Hepatocyte (in vitro differentiated cells): ENCODE measurements at regions not wholly inside any gene's neighbourhood (a gene's known extent, or its start where the extent isn't known, plus 50 kb on each side); places are given as distances from the start of the nearest gene placed in this dataset.

Experiments
- DNase-seq: peaks from one replicate; pipeline ENCODE4 v3.0.0-alpha.2; 2016; ENCODE audit warnings: low spot score
- H2AFZ ChIP-seq: fragments of 200-600 bp; sonication (generic); 2 replicates; pipeline ENCODE4 v1.6.0; 2016; ENCODE audit warnings: antibody characterized with exemption, mild to moderate bottlenecking
- H3K27ac ChIP-seq: fragments of 200-600 bp; sonication (generic); 2 replicates; pipeline ENCODE4 v1.5.1; 2016; ENCODE audit warnings: mild to moderate bottlenecking
- H3K27me3 ChIP-seq: fragments of 200-600 bp; sonication (generic); 2 replicates; pipeline ENCODE4 v1.6.1; 2016
- H3K36me3 ChIP-seq: fragments of 200-600 bp; sonication (generic); replicated peaks from 2 replicates; pipeline ENCODE4 v1.5.1; 2016; ENCODE audit warnings: low read depth; ENCODE audit not compliant: insufficient read depth
- H3K4me1 ChIP-seq: fragments of 200-600 bp; sonication (generic); 2 replicates; pipeline ENCODE4 v1.5.1; 2016; ENCODE audit warnings: mild to moderate bottlenecking, moderate library complexity; ENCODE audit not compliant: insufficient read depth
- H3K4me2 ChIP-seq: fragments of 200-600 bp; sonication (generic); 2 replicates; pipeline ENCODE4 v1.6.0; 2016
- H3K4me3 ChIP-seq: fragments of 200-600 bp; sonication (generic); 2 replicates; pipeline ENCODE4 v1.5.1; 2016; ENCODE audit warnings: mild to moderate bottlenecking
- H3K79me2 ChIP-seq: fragments of 200-600 bp; sonication (generic); 2 replicates; pipeline ENCODE4 v1.6.0; 2017; ENCODE audit warnings: mild to moderate bottlenecking
- H3K9me2 ChIP-seq: fragments of 200-600 bp; sonication (generic); replicated peaks from 2 replicates; pipeline ENCODE4 v1.6.0; 2017; ENCODE audit warnings: mild to moderate bottlenecking; ENCODE audit not compliant: insufficient read depth
- H3K9me3 ChIP-seq: fragments of 200-600 bp; sonication (generic); 2 replicates; pipeline ENCODE4 v1.5.1; 2016; ENCODE audit warnings: low read depth, mild to moderate bottlenecking
- H4K20me1 ChIP-seq: fragments of 200-600 bp; sonication (generic); 2 replicates; pipeline ENCODE4 v1.6.0; 2016; ENCODE audit warnings: mild to moderate bottlenecking; ENCODE audit not compliant: insufficient read depth, poor library complexity, severe bottlenecking
- CTCF ChIP-seq: fragments of 200-600 bp; sonication (generic); IDR thresholded peaks from 2 replicates; pipeline ENCODE4 v1.5.1; 2016; ENCODE audit warnings: antibody characterized with exemption, mild to moderate bottlenecking; ENCODE audit not compliant: poor library complexity
- EZH2 ChIP-seq: fragments of 200-600 bp; sonication (generic); IDR thresholded peaks from 2 replicates; pipeline ENCODE4 v1.6.1; 2016; ENCODE audit warnings: antibody characterized with exemption, mild to moderate bottlenecking, borderline replicate concordance
- EZH2phosphoT487 ChIP-seq: fragments of 200-600 bp; sonication (generic); IDR thresholded peaks from one replicate; pipeline ENCODE4 v1.6.1; 2018; ENCODE audit warnings: antibody characterized with exemption, mild to moderate bottlenecking, low read depth, moderate library complexity; ENCODE audit not compliant: unreplicated experiment, severe bottlenecking
- WGBS: methylation state at CpG from one replicate; pipeline ENCODE4 v1.1.6; 2016; ENCODE audit warnings: low lambda C conversion rate; ENCODE audit errors: missing lambda C conversion rate; 5-methylcytosine and 5-hydroxymethylcytosine counted together

GRCh38 chr17:33972763-33973162 is 282.3 kb upstream of the CCL2 start:
- 56% methylated on average over 3 of the region's 3 CpGs for WGBS
- Histone ChIP-seq H3K4me1 (no peaks in the 10 kb centered on the region), H3K4me3 (no peak overlapping the region), H3K9me2 (no peaks in the 10 kb centered on the region), H2AFZ (no peak overlapping the region), H3K27me3 (no peaks in the 10 kb centered on the region), H3K4me2 (no peak overlapping the region), H3K79me2 (no peaks in the 10 kb centered on the region), H3K27ac (no peak overlapping the region), H3K36me3 (no peaks in the 10 kb centered on the region), H4K20me1 (no peaks in the 10 kb centered on the region), H3K9me3 (no peaks in the 10 kb centered on the region)
- TF ChIP-seq EZH2phosphoT487 = no peak
- TF ChIP-seq EZH2 = no peak
- no peak for TF ChIP-seq CTCF
- no peak for DNase-seq

DNA sequence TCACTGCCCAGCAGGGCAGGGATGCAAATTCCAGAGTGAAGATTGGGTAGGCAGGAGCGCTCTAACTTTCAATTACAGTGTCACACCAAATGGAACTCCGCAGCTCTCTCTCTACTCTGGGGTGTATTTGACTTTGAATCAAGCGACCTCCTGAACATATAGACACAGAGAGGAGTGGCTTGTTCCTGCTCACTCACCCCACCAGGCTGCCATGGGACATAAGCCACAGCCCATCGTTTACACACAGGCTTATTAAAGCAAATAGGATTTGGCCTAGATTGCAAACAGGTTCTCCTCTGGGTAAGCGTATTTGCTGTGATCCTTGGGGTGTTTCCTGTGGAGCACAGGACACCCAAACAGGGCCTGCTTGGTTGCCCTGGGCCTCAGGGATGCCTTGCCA is 281.6 kb upstream of the CCL2 start:
- H3K4me2 ChIP-seq = no peak overlapping the region
- WGBS = 57% methylated on average over 5 of the region's 5 CpGs
- H3K27me3 ChIP-seq = no peaks in the 10 kb centered on the region
- no peaks in the 10 kb centered on the region for H3K36me3 ChIP-seq
- no peaks in the 10 kb centered on the region for H3K79me2 ChIP-seq
- no peak for TF ChIP-seq EZH2phosphoT487
- no peak for TF ChIP-seq CTCF
- no peak for TF ChIP-seq EZH2
- H3K9me2 ChIP-seq = no peaks in the 10 kb centered on the region
- no peaks in the 10 kb centered on the region for H3K9me3 ChIP-seq
- no peaks in the 10 kb centered on the region for H4K20me1 ChIP-seq
- DNase-seq = no peak
- no peak overlapping the region for H3K27ac ChIP-seq
- H3K4me1 ChIP-seq = no peaks in the 10 kb centered on the region
- no peak overlapping the region for H2AFZ ChIP-seq
- no peak overlapping the region for H3K4me3 ChIP-seq

GRCh38 chr17:33974276-33974675 is 280.8 kb upstream of the CCL2 start:
- Histone ChIP-seq H3K27me3 (no peaks in the 10 kb centered on the region), H3K4me3 (no peak overlapping the region), H3K9me2 (no peaks in the 10 kb centered on the region), H2AFZ (no peak overlapping the region), H3K79me2 (no peaks in the 10 kb centered on the region), H3K27ac (no peak overlapping the region), H3K4me2 (no peak overlapping the region), H3K9me3 (no peaks in the 10 kb centered on the region), H3K36me3 (no peaks in the 10 kb centered on the region), H3K4me1 (no peaks in the 10 kb centered on the region), H4K20me1 (no peaks in the 10 kb centered on the region)
- no peak for DNase-seq
- TF ChIP-seq EZH2 = no peak
- no peak for TF ChIP-seq CTCF
- TF ChIP-seq EZH2phosphoT487 = no peak
- 88% methylated on average over 3 of the region's 3 CpGs for WGBS

GRCh38 chr17:33976831-33977230 is 278.3 kb upstream of the CCL2 start:
- DNase-seq = no peak
- H3K27ac ChIP-seq = no peak overlapping the region
- no peak overlapping the region for H3K4me2 ChIP-seq
- no peak overlapping the region for H2AFZ ChIP-seq
- no peaks in the 10 kb centered on the region for H3K9me3 ChIP-seq
- no peaks in the 10 kb centered on the region for H3K79me2 ChIP-seq
- no peaks in the 10 kb centered on the region for H3K27me3 ChIP-seq
- TF ChIP-seq EZH2phosphoT487 = no peak
- TF ChIP-seq CTCF = no peak
- no peak for TF ChIP-seq EZH2
- no peaks in the 10 kb centered on the region for H3K9me2 ChIP-seq
- no peaks in the 10 kb centered on the region for H3K4me1 ChIP-seq
- H3K4me3 ChIP-seq = no peak overlapping the region
- 36% methylated on average over 8 of the region's 8 CpGs for WGBS
- no peaks in the 10 kb centered on the region for H3K36me3 ChIP-seq
- H4K20me1 ChIP-seq = no peaks in the 10 kb centered on the region
